ENCODE measurements at regions not wholly inside any gene's neighbourhood (a gene's known extent, or its start where the extent isn't known, plus 50 kb on each side); places are given as distances from the start of the nearest gene placed in this dataset.

- TF ChIP-seq, protein P1, sequence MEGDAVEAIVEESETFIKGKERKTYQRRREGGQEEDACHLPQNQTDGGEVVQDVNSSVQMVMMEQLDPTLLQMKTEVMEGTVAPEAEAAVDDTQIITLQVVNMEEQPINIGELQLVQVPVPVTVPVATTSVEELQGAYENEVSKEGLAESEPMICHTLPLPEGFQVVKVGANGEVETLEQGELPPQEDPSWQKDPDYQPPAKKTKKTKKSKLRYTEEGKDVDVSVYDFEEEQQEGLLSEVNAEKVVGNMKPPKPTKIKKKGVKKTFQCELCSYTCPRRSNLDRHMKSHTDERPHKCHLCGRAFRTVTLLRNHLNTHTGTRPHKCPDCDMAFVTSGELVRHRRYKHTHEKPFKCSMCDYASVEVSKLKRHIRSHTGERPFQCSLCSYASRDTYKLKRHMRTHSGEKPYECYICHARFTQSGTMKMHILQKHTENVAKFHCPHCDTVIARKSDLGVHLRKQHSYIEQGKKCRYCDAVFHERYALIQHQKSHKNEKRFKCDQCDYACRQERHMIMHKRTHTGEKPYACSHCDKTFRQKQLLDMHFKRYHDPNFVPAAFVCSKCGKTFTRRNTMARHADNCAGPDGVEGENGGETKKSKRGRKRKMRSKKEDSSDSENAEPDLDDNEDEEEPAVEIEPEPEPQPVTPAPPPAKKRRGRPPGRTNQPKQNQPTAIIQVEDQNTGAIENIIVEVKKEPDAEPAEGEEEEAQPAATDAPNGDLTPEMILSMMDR (conservative IDR thresholded peaks at IDR 0.05; ENCODE audit: low read depth, low read length): no peak
- DNase-seq (ENCODE audit: low read depth): no peak
- H3K4me3 ChIP-seq (ENCODE audit: low read depth, low read length): no peak overlapping the region
Observed at GRCh38 chr3:109718850-109719249, 381.5 kb upstream of the DPPA4 start.

- no peak overlapping the region for H3K4me3 ChIP-seq (ENCODE audit: low read depth, low read length)
- no peak for DNase-seq (ENCODE audit: low read depth)
- TF ChIP-seq, protein P1 (conservative IDR thresholded peaks at IDR 0.05; ENCODE audit: low read depth, low read length): no peak
Observed at GRCh38 chr3:109728861-109729494, 391.6 kb upstream of the DPPA4 start.

DNA sequence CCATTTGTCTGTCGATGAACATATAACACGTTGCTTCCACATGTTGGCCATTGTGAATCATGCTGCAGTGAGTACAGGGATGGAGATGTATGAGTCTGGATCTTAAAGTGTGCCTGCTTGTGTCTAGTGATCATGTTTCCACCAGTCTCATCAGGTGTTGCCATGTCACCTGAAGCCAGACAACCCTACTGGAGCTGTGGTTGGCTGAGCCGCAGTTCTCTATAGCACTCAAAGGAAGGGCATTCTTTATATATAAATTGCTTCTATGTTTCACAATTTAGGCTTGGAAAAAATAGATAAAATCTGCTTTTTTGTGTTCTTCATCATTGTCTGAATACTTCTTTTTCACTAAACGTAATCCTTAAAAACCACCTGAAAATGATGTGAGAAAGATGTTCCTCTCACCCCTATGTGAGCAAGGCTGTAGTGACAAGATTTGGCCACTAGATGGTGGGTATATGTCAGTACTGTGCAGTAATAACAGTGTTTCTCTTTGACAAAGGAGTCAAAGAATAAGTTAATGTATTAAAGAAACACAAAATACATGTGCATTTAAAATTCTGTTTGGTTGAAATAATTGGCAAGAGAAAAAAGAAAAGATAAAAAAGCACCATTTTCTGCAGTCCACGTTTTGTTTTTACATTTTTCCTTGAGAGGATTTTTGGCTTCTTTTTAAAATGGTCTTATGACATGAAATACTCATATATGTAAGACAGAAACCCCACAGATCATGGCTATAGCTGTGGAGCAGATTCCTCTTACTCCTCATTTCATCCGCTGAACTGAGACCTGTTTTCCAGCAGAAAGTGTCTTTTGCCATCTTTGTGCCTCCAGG lies 394.5 kb upstream of the DPPA4 start:
- no peak for DNase-seq (ENCODE audit: low read depth)
- no peak overlapping the region for H3K4me3 ChIP-seq (ENCODE audit: low read depth, low read length)
- TF ChIP-seq, protein P1 (conservative IDR thresholded peaks at IDR 0.05; ENCODE audit: low read depth, low read length): peak; percentile 96

DNA sequence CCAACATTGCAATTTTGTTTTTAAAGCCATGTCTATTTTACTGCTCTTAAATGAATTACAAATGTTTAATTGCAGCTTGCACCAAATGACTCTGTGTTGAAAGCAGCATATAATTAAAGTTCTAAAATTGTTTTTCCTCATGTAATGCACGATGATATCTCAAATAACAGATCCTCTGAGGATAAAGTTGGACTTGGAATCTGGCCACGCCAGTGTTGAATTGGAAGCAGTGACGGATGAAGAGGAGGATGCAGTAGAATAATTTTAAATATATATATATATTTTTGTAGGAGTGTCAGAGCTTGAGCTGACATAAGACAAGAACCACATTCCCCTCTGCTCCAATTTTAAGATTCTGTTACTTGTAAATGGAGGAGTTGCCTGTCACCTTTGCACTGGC lies 406.6 kb upstream of the DPPA4 start:
- H3K4me3 ChIP-seq (ENCODE audit: low read depth, low read length): no peak overlapping the region
- TF ChIP-seq, protein P1 (conservative IDR thresholded peaks at IDR 0.05; ENCODE audit: low read depth, low read length): no peak
- no peak for DNase-seq (ENCODE audit: low read depth)

DNA sequence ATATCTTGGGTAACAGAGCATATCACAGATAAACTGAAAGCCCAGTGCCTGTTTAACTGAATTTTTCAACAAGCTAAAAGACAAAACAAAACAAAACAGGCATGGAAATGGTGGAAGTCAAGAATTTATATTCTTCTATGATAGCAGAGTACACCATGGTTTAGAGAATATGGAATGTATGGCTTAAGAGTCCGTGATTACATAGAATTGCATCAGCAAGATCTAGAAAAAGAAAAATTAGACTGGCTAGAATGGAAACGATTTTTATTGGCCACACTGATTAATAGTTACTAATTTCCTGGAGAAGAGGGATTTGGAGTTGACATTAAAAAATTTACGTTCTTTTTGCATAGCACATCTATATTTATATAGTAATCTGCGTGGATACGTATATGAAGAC lies 435.2 kb upstream of the DPPA4 start:
- no peak for DNase-seq (ENCODE audit: low read depth)
- TF ChIP-seq, protein P1 (conservative IDR thresholded peaks at IDR 0.05; ENCODE audit: low read depth, low read length): no peak
- no peak overlapping the region for H3K4me3 ChIP-seq (ENCODE audit: low read depth, low read length)

DNA sequence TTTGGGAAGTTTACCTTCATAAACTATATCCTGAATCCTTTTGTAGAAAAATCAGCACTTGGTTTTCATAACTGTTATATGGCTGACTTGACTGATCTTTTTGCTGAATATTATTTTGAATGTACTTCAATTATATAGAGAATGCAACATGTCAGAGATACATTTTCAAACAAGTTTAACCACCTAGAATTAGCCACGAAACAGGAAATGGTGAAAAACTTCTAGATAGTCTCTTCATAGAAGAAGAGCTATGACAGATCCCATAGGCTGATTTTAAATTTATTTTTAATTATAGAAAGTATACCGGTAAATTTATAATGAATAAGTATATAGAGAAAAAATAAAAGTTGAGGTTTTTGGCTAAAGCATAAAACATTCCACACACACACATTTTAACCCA lies 436.8 kb upstream of the DPPA4 start:
- H3K4me3 ChIP-seq (ENCODE audit: low read depth, low read length): no peak overlapping the region
- DNase-seq (ENCODE audit: low read depth): no peak
- TF ChIP-seq, protein P1 (conservative IDR thresholded peaks at IDR 0.05; ENCODE audit: low read depth, low read length): no peak

All from epithelial cell of proximal tubule (primary cell).